NCI-H187 (cell line): ENCODE measurements at regions not wholly inside any gene's neighbourhood (a gene's known extent, or its start where the extent isn't known, plus 50 kb on each side); places are given as distances from the start of the nearest gene placed in this dataset.
"Not testable (repeated sequence)": the region's sequence is repeated elsewhere in the genome, so short reads cannot be mapped to it uniquely, and the experiment has no call there.

ENCODE experiments used
- DNase-seq, 2 experiments: peaks; one replicate each; lab custom pipeline; 2025; lab: John Stamatoyannopoulos, UW

GRCh38 chr21:25531538-25532250 is 75.6 kb downstream of the MRPL39 start:
- DNase-seq = not testable (repeated sequence)

- DNase-seq = no peak
These were observed 78.8 kb downstream of the MRPL39 start for GRCh38 chr21:25528515-25528914.

DNA sequence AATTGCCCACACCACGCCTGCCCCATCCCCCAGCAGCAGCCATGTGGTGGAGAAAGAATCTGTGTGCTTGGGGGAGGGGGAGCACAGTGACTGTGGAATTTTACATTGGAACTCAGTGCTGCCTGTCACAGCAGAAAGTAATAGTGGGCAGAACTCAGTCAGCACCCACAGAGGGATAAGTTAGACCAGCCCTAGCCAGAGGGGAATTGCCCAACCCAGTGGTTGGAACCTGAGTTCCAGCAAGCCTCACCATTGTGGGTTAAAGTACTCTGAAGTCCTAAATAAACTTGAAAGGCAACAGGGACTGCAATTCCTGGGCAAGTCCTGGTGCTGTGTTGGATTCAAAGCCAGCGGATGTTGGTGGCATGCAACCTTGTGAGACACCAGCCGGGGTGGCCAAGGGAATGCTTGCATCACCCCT is 88.8 kb downstream of the MRPL39 start:
- no peak for DNase-seq

DNA sequence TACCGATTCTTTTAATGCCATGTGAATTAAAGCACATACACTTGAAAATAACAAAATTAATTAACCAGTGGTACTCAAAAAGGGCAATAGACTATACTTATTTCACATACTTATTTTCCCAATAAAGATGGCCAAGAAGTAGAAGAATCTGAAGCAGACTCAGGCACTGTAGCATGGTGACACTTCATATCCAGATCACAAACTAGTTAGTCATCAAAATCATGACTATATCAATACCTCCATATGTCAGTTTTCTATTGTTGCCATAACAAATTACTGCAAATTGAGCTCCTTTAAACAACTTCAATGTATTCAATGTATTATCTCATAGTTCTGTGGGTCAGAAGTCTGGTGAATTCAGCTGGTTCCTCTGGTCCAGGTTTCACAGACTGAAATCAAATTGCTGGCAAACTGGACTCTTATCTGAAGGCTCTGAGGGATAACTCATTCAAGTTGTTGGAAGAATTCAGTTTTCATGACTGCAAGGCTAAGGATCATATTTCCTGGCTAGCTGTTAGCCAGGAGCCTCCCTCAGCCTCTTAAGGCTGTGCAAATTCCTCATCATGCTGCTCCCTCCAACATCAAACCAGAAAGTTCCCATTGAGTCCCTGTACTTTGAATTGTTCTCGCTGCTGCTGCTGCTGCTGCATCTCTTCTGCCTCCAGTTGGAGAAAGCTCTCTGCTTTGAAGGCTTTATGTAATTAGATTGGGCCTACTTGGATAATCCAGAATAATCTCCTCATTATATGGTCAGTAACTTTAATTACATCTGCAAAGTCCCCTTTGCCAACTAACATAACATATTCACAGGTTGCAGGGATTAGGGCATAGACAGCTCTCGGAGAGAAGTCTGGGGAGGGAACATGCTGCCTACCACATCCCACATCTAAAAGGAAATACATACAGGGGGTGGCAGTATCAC is 91.5 kb downstream of the MRPL39 start:
- DNase-seq = no peak

- DNase-seq = no peak
These were observed 93.5 kb downstream of the MRPL39 start for GRCh38 chr21:25513810-25514209.

DNA sequence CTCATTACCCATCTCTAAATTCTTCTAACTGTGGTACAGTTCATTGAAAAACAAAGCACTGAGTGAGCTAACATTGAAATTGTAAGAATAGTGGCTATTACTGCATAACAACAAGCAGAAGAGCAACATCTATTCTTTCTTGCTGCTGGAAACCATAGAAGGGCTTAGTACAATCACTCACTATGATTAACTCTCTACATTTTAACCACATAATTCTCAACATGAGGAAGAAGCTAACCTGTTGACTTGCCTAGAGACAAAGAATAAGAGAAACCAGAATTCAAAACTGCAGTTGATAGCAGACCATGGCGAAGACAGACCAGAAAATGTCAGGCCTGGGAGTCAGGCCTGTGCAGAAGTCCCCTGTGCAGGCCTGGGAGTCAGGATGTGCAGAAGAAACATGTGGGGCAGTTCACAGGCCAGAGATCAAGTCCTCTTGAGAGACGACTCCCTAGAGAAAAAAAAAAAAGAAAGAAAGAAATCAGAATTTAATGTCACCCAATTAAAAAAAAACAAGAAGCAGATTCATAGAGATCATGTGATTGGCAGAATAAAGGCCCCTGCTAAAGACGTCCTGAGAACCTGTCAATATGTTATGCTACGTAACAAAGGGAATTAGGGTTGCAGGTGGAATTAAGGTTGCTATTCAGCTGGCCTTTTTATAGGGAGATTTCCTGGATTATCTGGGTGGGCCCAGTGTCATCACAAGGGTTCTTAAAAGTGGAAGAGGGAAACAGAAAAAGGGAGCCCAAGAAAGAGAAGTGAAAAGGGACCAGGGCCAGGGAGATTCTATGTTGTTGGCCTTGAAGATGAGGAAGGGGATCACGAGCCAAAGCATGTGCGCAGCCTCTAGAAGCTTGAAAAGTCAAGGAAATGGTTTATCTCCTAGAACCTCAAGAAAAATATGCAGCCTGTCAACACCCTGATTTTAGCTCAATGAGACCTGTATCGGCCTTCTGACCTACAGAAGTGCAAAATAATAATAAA is 94.9 kb downstream of the MRPL39 start:
- DNase-seq = no peak

DNA sequence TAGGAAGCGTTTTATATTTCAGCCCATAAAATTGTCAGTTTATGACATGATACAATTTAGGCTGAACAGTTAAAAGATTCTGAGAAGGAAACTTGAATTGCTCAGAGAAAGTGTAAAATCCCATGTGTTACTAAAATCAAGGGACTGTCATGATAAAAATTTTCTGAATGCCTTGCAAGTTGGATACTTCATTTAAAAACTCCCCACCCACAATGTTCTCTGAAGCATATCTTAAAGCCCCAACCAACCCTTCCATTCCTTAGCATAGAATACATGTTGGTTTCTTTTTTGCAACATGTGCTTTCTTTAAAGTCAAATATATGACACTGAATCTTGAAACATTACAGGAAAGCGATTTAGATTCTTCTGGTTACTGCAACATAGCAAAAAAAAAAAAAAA is 97.4 kb downstream of the MRPL39 start:
- DNase-seq = no peak

DNA sequence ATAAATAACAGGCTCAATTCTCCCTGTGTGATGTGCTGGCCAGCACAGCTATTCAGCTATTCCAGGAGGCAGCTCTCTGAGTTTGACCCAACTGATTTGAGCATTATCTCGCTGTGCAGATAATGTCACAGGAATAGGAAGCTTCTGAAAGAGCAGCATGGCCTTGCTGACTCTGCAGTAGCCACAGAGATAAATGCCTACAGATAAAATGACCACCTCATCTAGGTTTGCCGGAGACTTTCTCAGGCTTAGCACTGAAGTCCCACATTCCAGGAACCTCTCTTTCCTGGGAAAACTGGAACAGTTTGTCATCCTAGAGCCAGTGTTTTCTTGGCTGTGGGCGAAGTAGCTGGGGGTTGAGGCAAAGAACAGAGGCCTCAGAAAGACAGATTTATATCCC is 98.9 kb downstream of the MRPL39 start:
- no peak for DNase-seq

DNA sequence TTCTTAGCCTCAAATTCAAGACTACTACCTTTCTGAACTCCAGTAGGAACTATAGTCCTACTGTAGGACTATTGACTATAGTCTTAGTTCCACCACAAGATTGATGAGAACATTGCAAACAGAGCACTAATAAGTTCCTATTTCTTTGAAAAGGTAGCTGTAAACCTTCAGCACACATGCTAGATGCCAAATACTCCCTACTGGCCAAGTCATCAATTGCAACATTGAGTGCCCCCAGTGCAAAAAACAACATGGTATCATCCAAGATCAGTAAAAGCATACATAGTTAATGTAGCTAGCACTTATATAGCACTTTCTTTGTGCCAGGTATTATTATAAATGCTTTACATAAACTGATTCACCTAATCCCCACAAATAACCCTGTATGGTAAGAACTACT is 99.8 kb downstream of the MRPL39 start:
- DNase-seq = no peak

DNA sequence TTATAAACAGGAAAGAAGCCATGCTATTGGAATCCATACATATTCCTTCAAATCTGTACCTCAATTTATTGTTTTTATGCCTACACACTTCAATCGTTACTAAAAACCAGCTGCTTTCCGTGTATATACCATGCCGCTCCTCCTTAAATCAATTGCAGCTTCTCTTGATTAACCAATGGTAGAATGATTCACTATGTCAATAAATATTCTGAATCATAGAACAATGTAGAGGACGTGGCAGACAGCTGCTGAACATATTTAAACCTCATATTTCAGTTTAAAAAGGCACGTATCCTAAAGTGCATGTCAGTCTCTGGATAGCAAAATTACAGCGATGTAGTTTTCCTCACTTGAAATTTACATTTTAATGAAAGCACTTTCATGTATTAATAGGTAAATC is 100.4 kb downstream of the MRPL39 start:
- DNase-seq = no peak

- DNase-seq = no peak
These were observed 101.0 kb downstream of the MRPL39 start for GRCh38 chr21:25506261-25506660.

GRCh38 chr21:25503981-25504380 is 103.3 kb downstream of the MRPL39 start:
- no peak for DNase-seq

- no peak for DNase-seq
These were observed 105.2 kb downstream of the MRPL39 start for GRCh38 chr21:25501996-25502665.

GRCh38 chr21:25501462-25501861 is 105.8 kb downstream of the MRPL39 start:
- DNase-seq = no peak

- no peak for DNase-seq
These were observed 106.7 kb downstream of the MRPL39 start for GRCh38 chr21:25500598-25500997.

DNA sequence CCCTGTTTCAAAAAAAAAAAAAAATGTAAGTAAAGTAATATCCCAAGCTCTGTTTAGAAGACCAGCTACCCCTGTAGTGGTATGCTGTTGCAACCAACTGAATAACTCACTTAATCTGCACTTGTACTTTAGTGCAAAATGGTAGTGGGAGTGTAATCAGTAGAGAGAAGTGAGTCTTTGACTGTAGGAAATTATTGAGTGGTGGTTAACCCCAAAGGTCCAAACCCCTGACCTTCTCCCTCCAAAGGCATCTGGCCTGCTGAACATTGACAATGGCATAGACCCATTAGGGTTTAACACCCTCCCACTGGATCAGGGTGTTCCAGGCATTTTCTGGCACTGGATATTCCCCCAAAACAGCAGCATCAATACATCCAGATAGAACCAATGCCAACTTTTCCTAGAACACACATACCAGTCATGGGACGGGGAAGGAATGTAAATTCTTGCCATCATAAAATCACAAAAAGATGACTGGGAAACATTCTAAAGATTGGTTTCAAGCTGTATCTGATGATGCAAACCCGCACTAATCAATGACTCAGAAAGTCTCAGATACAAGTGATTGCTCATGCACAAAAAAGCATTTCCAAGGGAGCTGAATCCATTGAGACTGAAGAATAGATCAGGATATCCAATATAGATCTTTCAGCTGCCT is 110.3 kb downstream of the MRPL39 start:
- DNase-seq = no peak

GRCh38 chr21:25494804-25495203 is 112.5 kb downstream of the MRPL39 start:
- no peak for DNase-seq

GRCh38 chr21:25493722-25494121 is 113.6 kb downstream of the MRPL39 start:
- DNase-seq = no peak

DNA sequence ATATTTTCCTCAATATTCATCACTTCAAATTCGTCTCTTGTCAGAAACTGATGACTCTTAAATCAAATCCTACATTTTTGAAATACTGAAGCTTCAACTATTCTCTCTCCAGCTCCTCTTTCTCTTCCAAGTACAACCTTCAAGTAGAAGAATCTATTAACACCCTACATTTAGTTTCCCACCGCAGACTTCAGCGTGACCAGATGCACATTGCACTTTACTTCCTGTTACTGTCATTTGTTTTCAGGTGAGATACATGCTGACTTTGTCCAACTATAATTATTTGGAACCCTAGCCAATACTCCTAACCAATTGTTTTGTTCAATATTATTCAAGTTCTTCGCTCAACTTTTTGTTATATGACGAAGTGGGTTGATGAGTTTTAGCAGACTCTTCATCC is 116.0 kb downstream of the MRPL39 start:
- DNase-seq = no peak

DNA sequence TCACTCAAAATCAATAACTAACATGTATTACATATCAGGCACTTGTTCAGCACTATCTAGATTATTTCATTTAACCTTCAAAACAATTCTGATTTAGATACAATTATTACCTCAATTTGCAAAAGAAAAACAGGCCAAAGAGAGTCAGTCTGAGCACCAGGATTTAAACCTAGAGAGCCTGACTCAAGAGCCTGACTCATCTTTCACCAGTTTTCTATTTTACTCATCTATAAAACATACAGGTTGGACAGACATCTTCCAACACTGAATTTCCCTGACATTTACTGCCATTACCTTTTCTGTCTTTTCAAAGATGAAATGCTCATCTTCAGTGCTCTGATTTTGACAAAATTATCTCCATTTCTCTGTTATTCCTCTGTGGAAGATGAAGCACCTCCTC is 116.5 kb downstream of the MRPL39 start:
- DNase-seq = no peak

- DNase-seq = no peak
These were observed 117.6 kb downstream of the MRPL39 start for GRCh38 chr21:25489673-25490072.
